Panc1 (cell line): ENCODE measurements at regions not wholly inside any gene's neighbourhood (a gene's known extent, or its start where the extent isn't known, plus 50 kb on each side); places are given as distances from the start of the nearest gene placed in this dataset.

Experiments used
- ATAC-seq: fragments of 200-7000 bp; cut with Tn5 transposase; 2 replicates; pipeline ENCODE4 v1.9.1; 2020; ENCODE audit warnings: mild to moderate bottlenecking, moderate library complexity
- BruUV-seq: library from RNA; stranded (reverse); fragments of 400-500 nt; replicated peaks from 2 replicates; lab custom pipeline; 2021; lab: Mats Ljungman, UMichigan
- CTCF ChIA-PET: fragments of 300-600 bp; sonication (Branson Sonifier 250); formaldehyde crosslinking; loops from one replicate; lab custom pipeline; 2022; ENCODE audit warnings: antibody characterized with exemption; lab: Charles Lee
- POLR2A ChIA-PET: fragments of 300-600 bp; sonication (Branson Sonifier 250); formaldehyde crosslinking; loops from one replicate; lab custom pipeline; 2022; ENCODE audit warnings: antibody characterized with exemption; lab: Charles Lee
- DNase-seq: peaks from one replicate; pipeline ENCODE4 v3.0.0-alpha.2; 2010; ENCODE audit warnings: low read depth, low spot score
- H3K27ac ChIP-seq: 2 replicates; pipeline ENCODE4 v1.5.1; 2011; ENCODE audit warnings: mild to moderate bottlenecking, low read length, inconsistent platforms
- H3K27me3 ChIP-seq: fragments of 200-500 bp; sonication (Bioruptor generic); 2 replicates; pipeline ENCODE4 v1.6.0; 2014; ENCODE audit warnings: low read length, inconsistent platforms; ENCODE audit not compliant: control insufficient read depth, insufficient read depth
- H3K36me3 ChIP-seq: fragments of 200-500 bp; sonication (Bioruptor generic); 2 replicates; pipeline ENCODE4 v1.5.1; 2014; ENCODE audit warnings: inconsistent platforms, mild to moderate bottlenecking, low read length, moderate library complexity; ENCODE audit not compliant: control insufficient read depth, insufficient read depth
- H3K4me1 ChIP-seq: 2 replicates; pipeline ENCODE4 v1.5.1; 2011; ENCODE audit warnings: inconsistent platforms, mild to moderate bottlenecking, low read length, moderate library complexity; ENCODE audit not compliant: control insufficient read depth, insufficient read depth
- H3K4me3 ChIP-seq, 2 experiments: 2 replicates each; pipeline ENCODE4 v1.5.1; 2011 to 2012; ENCODE audit warnings: low read depth in 2 of 2, low read length in 2 of 2, mild to moderate bottlenecking in 2 of 2, inconsistent platforms in 1 of 2, moderate library complexity in 1 of 2
- H3K9me3 ChIP-seq: fragments of 200-500 bp; sonication (Bioruptor generic); 2 replicates; pipeline ENCODE4 v1.5.1; 2014; ENCODE audit warnings: low read depth, mild to moderate bottlenecking, inconsistent platforms, low read length, moderate library complexity; ENCODE audit not compliant: control insufficient read depth, insufficient read depth
- POLR2AphosphoS5 ChIP-seq: IDR thresholded peaks from 2 replicates; pipeline ENCODE4 v1.6.1; 2012; ENCODE audit warnings: mild to moderate bottlenecking, low read depth, low read length, moderate library complexity
- SIN3A ChIP-seq: IDR thresholded peaks from 2 replicates; pipeline ENCODE4 v1.6.1; 2012; ENCODE audit warnings: low read depth, mild to moderate bottlenecking, low read length, moderate library complexity, borderline replicate concordance; ENCODE audit not compliant: insufficient read depth
- TCF7L2 ChIP-seq: IDR thresholded peaks from 2 replicates; pipeline ENCODE4 v1.6.1; 2011; ENCODE audit warnings: mild to moderate bottlenecking, low read depth, low read length, inconsistent platforms
- in situ Hi-C: cut with HindIII; loops from 2 replicates; pipeline ENCODE4 v1.10.0; 2016; ENCODE audit warnings: low sequenced_read_pairs, low pct_unique_long_range_greater_than_20kb
- intact Hi-C: fragments of 100-400 bp; cut with micrococcal nuclease; formaldehyde crosslinking; loops from one replicate; pipeline ENCODE4 v1.10.0; 2022; ENCODE audit not compliant: unreplicated experiment
- TF ChIP-seq, protein P1 (sequence below), 2 experiments: IDR thresholded peaks; 2 replicates each; pipeline ENCODE4 v1.6.1; 2011 to 2012; ENCODE audit warnings: low read depth in 2 of 2, control low read depth in 1 of 2, low read length in 1 of 2, mild to moderate bottlenecking in 1 of 2, moderate library complexity in 1 of 2; ENCODE audit not compliant: insufficient read depth in 1 of 2
- TF ChIP-seq, protein P2 (sequence below): fragments of 450-650 bp; IDR thresholded peaks from 2 replicates; pipeline ENCODE4 v1.5.1; 2017; ENCODE audit warnings: mild to moderate bottlenecking

DNA sequence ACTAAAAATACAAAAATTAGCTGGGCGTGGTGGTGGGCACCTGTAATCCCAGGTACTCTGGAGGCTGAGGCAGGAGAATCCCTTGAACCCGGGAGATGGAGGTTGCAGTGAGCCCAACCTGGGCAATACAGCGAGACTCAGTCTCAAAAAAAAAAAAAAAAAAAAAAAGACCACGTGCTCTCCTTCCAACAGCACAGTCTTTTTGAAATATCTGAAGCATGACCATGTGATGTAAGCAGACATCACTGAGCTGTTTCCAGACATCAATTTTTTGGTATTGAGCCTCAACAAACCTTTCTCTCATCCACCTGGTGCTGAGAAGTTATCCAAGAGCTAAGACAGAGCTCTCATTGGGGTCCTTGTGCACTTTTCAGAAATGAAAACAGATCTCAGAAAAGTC, 249.2 kb downstream of the FOXA2 start:
- intact Hi-C loops = loop anchor here (5.0 to 10.0 kb wide), 3 partner anchors 97 to 1010 kb away; no protein-coding TSS in a partner anchor
- H3K4me3 ChIP-seq = no peak overlapping the region
- BruUV-seq = no TSS peak

GRCh38 chr20:22333885-22334545, 250.4 kb downstream of the FOXA2 start:
- BruUV-seq = no TSS peak
- no peaks in the 10 kb centered on the region for H3K36me3 ChIP-seq
- DNase-seq = no peak
- peaks cover 6% of the 10 kb centered on the region; the same call in 1 of the 2 replicates for H3K27me3 ChIP-seq
- ChIA-PET CTCF (interaction anchor here (1.0 kb wide), 2 partner anchors 350 to 351 kb away, joined by 3 to 6 read pairs; no protein-coding TSS in a partner anchor), POLR2A (no interaction called here)
- no peak overlapping the region for H3K4me3 ChIP-seq
- no peak; the same call in none of the 2 replicates for ATAC-seq
- intact Hi-C loops = loop anchor here (1.0 to 10.0 kb wide), 2 partner anchors 350 to 1011 kb away; no protein-coding TSS in a partner anchor
- no peaks in the 10 kb centered on the region for H3K9me3 ChIP-seq
- TF ChIP-seq, protein P1, sequence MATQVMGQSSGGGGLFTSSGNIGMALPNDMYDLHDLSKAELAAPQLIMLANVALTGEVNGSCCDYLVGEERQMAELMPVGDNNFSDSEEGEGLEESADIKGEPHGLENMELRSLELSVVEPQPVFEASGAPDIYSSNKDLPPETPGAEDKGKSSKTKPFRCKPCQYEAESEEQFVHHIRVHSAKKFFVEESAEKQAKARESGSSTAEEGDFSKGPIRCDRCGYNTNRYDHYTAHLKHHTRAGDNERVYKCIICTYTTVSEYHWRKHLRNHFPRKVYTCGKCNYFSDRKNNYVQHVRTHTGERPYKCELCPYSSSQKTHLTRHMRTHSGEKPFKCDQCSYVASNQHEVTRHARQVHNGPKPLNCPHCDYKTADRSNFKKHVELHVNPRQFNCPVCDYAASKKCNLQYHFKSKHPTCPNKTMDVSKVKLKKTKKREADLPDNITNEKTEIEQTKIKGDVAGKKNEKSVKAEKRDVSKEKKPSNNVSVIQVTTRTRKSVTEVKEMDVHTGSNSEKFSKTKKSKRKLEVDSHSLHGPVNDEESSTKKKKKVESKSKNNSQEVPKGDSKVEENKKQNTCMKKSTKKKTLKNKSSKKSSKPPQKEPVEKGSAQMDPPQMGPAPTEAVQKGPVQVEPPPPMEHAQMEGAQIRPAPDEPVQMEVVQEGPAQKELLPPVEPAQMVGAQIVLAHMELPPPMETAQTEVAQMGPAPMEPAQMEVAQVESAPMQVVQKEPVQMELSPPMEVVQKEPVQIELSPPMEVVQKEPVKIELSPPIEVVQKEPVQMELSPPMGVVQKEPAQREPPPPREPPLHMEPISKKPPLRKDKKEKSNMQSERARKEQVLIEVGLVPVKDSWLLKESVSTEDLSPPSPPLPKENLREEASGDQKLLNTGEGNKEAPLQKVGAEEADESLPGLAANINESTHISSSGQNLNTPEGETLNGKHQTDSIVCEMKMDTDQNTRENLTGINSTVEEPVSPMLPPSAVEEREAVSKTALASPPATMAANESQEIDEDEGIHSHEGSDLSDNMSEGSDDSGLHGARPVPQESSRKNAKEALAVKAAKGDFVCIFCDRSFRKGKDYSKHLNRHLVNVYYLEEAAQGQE (IDR thresholded peaks at IDR 0.05; ENCODE audit: insufficient read depth in 1 of 2, low read depth in 2 of 2, low read length in 1 of 2) = no peak
- TF ChIP-seq, protein P2, sequence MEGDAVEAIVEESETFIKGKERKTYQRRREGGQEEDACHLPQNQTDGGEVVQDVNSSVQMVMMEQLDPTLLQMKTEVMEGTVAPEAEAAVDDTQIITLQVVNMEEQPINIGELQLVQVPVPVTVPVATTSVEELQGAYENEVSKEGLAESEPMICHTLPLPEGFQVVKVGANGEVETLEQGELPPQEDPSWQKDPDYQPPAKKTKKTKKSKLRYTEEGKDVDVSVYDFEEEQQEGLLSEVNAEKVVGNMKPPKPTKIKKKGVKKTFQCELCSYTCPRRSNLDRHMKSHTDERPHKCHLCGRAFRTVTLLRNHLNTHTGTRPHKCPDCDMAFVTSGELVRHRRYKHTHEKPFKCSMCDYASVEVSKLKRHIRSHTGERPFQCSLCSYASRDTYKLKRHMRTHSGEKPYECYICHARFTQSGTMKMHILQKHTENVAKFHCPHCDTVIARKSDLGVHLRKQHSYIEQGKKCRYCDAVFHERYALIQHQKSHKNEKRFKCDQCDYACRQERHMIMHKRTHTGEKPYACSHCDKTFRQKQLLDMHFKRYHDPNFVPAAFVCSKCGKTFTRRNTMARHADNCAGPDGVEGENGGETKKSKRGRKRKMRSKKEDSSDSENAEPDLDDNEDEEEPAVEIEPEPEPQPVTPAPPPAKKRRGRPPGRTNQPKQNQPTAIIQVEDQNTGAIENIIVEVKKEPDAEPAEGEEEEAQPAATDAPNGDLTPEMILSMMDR = peak; percentile 91
- no peaks in the 10 kb centered on the region for H3K4me1 ChIP-seq
- in situ Hi-C loops = no loop called here
- H3K27ac ChIP-seq = no peak overlapping the region

More for the DNA sequence above, 249.2 kb downstream of the FOXA2 start:
- H3K27ac ChIP-seq = no peak overlapping the region
- peaks cover 6% of the 10 kb centered on the region; the same call in 1 of the 2 replicates for H3K27me3 ChIP-seq
- DNase-seq = no peak
- CTCF ChIA-PET = interaction anchor here (0.6 to 0.9 kb wide), 4 partner anchors 15 to 367 kb away, joined by 3 to 10 read pairs (median 8); no protein-coding TSS in a partner anchor
- H3K9me3 ChIP-seq = no peaks in the 10 kb centered on the region
- POLR2A ChIA-PET = no interaction called here
- H3K4me1 ChIP-seq = peaks cover 10% of the 10 kb centered on the region
- H3K36me3 ChIP-seq = no peaks in the 10 kb centered on the region
- TF ChIP-seq, protein P2 = no peak
- TF ChIP-seq, protein P1 (IDR thresholded peaks at IDR 0.05; ENCODE audit: insufficient read depth in 1 of 2, low read depth in 2 of 2, low read length in 1 of 2) = no peak
- TF ChIP-seq POLR2AphosphoS5 (no peak), SIN3A (no peak), TCF7L2 (no peak)
- in situ Hi-C loops = no loop called here
- no peak for ATAC-seq
